ENCODE measurements at regions not wholly inside any gene's neighbourhood (a gene's known extent, or its start where the extent isn't known, plus 50 kb on each side); places are given as distances from the start of the nearest gene placed in this dataset.

GRCh38 chr2:181169503-181169902 is 189.1 kb downstream of the UBE2E3 start:
- no peak for TF ChIP-seq EZH2phosphoT487 (IDR thresholded peaks at IDR 0.05)
- TF ChIP-seq, protein P1, sequence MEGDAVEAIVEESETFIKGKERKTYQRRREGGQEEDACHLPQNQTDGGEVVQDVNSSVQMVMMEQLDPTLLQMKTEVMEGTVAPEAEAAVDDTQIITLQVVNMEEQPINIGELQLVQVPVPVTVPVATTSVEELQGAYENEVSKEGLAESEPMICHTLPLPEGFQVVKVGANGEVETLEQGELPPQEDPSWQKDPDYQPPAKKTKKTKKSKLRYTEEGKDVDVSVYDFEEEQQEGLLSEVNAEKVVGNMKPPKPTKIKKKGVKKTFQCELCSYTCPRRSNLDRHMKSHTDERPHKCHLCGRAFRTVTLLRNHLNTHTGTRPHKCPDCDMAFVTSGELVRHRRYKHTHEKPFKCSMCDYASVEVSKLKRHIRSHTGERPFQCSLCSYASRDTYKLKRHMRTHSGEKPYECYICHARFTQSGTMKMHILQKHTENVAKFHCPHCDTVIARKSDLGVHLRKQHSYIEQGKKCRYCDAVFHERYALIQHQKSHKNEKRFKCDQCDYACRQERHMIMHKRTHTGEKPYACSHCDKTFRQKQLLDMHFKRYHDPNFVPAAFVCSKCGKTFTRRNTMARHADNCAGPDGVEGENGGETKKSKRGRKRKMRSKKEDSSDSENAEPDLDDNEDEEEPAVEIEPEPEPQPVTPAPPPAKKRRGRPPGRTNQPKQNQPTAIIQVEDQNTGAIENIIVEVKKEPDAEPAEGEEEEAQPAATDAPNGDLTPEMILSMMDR (IDR thresholded peaks at IDR 0.05), result no peak

Data from neural progenitor cell (in vitro differentiated cells).